ENCODE measurements at regions not wholly inside any gene's neighbourhood (a gene's known extent, or its start where the extent isn't known, plus 50 kb on each side); places are given as distances from the start of the nearest gene placed in this dataset.

DNA sequence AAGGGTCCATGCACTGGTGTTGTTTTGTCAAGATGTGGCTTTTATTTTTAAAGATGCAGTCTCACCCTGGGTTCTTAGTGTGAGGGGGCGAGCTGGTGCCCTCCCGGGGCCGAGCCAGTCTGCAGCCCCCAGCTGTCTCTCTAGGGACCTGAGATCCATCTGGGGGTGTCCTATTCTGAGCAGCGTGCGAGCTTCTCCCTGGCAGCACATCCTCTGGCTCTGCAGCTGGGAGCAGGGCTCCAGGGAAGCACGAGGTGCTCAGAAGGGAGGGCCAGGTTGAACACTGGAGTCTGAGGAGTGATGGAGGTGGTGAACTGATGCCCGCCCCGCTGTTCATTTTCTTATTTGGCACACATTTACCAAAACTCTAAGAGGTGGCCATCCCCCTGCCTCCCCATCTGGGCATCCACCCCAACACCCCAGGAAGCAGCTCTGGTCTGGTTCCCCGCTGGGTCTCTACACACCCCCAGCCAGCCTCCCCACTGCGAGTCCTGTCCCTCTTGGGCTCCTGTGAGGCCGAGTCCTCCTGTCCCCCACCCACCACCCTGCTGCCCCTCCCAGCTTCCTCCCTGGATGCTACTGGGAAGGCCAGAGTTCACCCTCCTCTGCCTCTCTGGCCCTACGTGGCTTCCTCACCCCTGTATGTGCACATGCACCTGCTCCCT, 956.4 kb downstream of the BRD1 start:
- TF ChIP-seq POLR2A (IDR thresholded peaks at IDR 0.05; ENCODE audit: low read depth, low read length) (no peak), POLR2AphosphoS5 (IDR thresholded peaks at IDR 0.05; ENCODE audit: low read depth, low read length) (no peak), TAF1 (IDR thresholded peaks at IDR 0.05; ENCODE audit: low read depth, low read length) (no peak), POU2F2 (IDR thresholded peaks at IDR 0.05; ENCODE audit: low read depth, low read length) (no peak), SPI1 (IDR thresholded peaks at IDR 0.05; ENCODE audit: low read depth, low read length) (no peak)

Measured in GM12891 (cell line).